ENCODE measurements at regions not wholly inside any gene's neighbourhood (a gene's known extent, or its start where the extent isn't known, plus 50 kb on each side); places are given as distances from the start of the nearest gene placed in this dataset.

DNA sequence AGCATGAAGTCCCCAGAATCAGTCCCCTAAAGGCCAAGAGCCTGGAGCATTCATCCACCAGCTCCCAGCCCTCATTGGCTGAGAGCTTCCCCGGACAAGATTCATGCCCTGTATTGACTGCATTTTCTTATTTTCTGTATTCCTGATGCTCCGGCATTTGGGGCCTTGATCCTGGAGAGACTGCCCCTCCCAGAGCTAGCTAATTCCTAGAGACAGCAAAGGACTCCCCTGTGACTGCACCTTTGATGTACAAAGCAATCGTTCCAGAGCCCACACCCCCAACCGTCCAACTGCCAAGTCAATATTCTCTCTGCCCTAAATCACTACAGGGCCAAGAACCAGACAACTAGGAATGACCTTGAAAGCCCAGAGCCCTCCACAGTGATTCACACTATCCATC is 93.4 kb upstream of the CDH5 start:
- TF ChIP-seq, protein P1, sequence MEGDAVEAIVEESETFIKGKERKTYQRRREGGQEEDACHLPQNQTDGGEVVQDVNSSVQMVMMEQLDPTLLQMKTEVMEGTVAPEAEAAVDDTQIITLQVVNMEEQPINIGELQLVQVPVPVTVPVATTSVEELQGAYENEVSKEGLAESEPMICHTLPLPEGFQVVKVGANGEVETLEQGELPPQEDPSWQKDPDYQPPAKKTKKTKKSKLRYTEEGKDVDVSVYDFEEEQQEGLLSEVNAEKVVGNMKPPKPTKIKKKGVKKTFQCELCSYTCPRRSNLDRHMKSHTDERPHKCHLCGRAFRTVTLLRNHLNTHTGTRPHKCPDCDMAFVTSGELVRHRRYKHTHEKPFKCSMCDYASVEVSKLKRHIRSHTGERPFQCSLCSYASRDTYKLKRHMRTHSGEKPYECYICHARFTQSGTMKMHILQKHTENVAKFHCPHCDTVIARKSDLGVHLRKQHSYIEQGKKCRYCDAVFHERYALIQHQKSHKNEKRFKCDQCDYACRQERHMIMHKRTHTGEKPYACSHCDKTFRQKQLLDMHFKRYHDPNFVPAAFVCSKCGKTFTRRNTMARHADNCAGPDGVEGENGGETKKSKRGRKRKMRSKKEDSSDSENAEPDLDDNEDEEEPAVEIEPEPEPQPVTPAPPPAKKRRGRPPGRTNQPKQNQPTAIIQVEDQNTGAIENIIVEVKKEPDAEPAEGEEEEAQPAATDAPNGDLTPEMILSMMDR (conservative IDR thresholded peaks at IDR 0.05; ENCODE audit: low read length): no peak
- TF ChIP-seq EZH2phosphoT487 (IDR thresholded peaks at IDR 0.05; ENCODE audit: borderline replicate concordance, low read depth, low read length): no peak
